ENCODE measurements at regions not wholly inside any gene's neighbourhood (a gene's known extent, or its start where the extent isn't known, plus 50 kb on each side); places are given as distances from the start of the nearest gene placed in this dataset.

- DNase-seq (ENCODE audit: low spot score) (no peak), ATAC-seq (ENCODE audit: insufficient number of reproducible peaks, low FRiP score, low read depth) (no peak)
- Histone ChIP-seq H3K27me3 (replicated peaks; ENCODE audit: insufficient read depth) (no peaks in the 10 kb centered on the region), H3K27ac (no peak overlapping the region), H3K9me3 (no peaks in the 10 kb centered on the region), H3K36me3 (no peaks in the 10 kb centered on the region), H3K4me3 (no peak overlapping the region), H3K4me1 (ENCODE audit: control insufficient read depth in 1 of 2, low read depth in 2 of 2) (no peaks in the 10 kb centered on the region)
- no peak for TF ChIP-seq CTCF (IDR thresholded peaks at IDR 0.05)
Observed at GRCh38 chr4:186910385-186910784, 186.7 kb upstream of the FAT1 start.

GRCh38 chr4:186912606-186913005 lies 188.9 kb upstream of the FAT1 start:
- Histone ChIP-seq H3K4me3 (no peak overlapping the region), H3K4me1 (ENCODE audit: control insufficient read depth in 1 of 2, low read depth in 2 of 2) (no peaks in the 10 kb centered on the region), H3K36me3 (no peaks in the 10 kb centered on the region), H3K27ac (no peak overlapping the region), H3K9me3 (no peaks in the 10 kb centered on the region), H3K27me3 (replicated peaks; ENCODE audit: insufficient read depth) (no peaks in the 10 kb centered on the region)
- TF ChIP-seq CTCF (IDR thresholded peaks at IDR 0.05) = no peak
- DNase-seq (ENCODE audit: low spot score) (no peak), ATAC-seq (ENCODE audit: insufficient number of reproducible peaks, low FRiP score, low read depth) (no peak)

- no peak for ATAC-seq (ENCODE audit: insufficient number of reproducible peaks, low FRiP score, low read depth)
- H3K27ac ChIP-seq = no peak overlapping the region
- no peak for DNase-seq (ENCODE audit: low spot score)
Observed at GRCh38 chr4:186915816-186916215, 192.2 kb upstream of the FAT1 start.

GRCh38 chr4:186917136-186917535 lies 193.5 kb upstream of the FAT1 start:
- Histone ChIP-seq H3K9me3 (no peaks in the 10 kb centered on the region), H3K27me3 (replicated peaks; ENCODE audit: insufficient read depth) (no peaks in the 10 kb centered on the region), H3K4me3 (no peak overlapping the region), H3K4me1 (ENCODE audit: control insufficient read depth in 1 of 2, low read depth in 2 of 2) (no peaks in the 10 kb centered on the region), H3K27ac (no peak overlapping the region), H3K36me3 (no peaks in the 10 kb centered on the region)
- ATAC-seq (ENCODE audit: insufficient number of reproducible peaks, low FRiP score, low read depth) (no peak), DNase-seq (ENCODE audit: low spot score) (no peak)
- TF ChIP-seq CTCF (IDR thresholded peaks at IDR 0.05) = no peak

More at GRCh38 chr4:186915816-186916215, 192.2 kb upstream of the FAT1 start:
- Histone ChIP-seq H3K4me3 (no peak overlapping the region), H3K36me3 (no peaks in the 10 kb centered on the region), H3K4me1 (ENCODE audit: control insufficient read depth in 1 of 2, low read depth in 2 of 2) (no peaks in the 10 kb centered on the region), H3K27me3 (replicated peaks; ENCODE audit: insufficient read depth) (no peaks in the 10 kb centered on the region), H3K9me3 (no peaks in the 10 kb centered on the region)
- TF ChIP-seq CTCF (IDR thresholded peaks at IDR 0.05) = no peak

GRCh38 chr4:186918466-186918865 lies 194.8 kb upstream of the FAT1 start:
- no peak for DNase-seq (ENCODE audit: low spot score)
- Histone ChIP-seq H3K9me3 (no peaks in the 10 kb centered on the region), H3K4me1 (ENCODE audit: control insufficient read depth in 1 of 2, low read depth in 2 of 2) (no peaks in the 10 kb centered on the region), H3K4me3 (no peak overlapping the region), H3K27ac (no peak overlapping the region), H3K36me3 (no peaks in the 10 kb centered on the region), H3K27me3 (replicated peaks; ENCODE audit: insufficient read depth) (no peaks in the 10 kb centered on the region)
- no peak for TF ChIP-seq CTCF (IDR thresholded peaks at IDR 0.05)
- ATAC-seq (ENCODE audit: insufficient number of reproducible peaks, low FRiP score, low read depth) = no peak

Measured in thoracic aorta (tissue), 2 donors.